ENCODE measurements at regions not wholly inside any gene's neighbourhood (a gene's known extent, or its start where the extent isn't known, plus 50 kb on each side); places are given as distances from the start of the nearest gene placed in this dataset.

DNA sequence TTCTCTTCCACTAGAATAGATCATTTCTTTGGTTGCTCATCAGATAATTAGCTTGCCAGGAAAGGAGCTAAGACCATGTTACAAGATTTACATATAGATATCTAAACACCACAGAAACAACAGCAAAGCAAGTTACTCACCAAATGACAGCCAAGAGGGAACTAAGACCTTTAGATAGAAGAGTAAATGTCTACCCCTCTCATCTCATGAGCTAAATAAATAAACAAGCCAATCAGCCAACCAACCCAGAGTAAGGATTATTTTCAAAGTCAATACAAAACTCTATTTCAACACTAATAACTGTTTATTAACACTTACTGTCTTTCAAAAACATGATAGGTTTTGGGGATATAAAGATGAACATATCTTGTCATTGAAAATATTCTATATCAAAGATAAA, 474.7 kb downstream of the LMO4 start:
- TF ChIP-seq, protein P1, sequence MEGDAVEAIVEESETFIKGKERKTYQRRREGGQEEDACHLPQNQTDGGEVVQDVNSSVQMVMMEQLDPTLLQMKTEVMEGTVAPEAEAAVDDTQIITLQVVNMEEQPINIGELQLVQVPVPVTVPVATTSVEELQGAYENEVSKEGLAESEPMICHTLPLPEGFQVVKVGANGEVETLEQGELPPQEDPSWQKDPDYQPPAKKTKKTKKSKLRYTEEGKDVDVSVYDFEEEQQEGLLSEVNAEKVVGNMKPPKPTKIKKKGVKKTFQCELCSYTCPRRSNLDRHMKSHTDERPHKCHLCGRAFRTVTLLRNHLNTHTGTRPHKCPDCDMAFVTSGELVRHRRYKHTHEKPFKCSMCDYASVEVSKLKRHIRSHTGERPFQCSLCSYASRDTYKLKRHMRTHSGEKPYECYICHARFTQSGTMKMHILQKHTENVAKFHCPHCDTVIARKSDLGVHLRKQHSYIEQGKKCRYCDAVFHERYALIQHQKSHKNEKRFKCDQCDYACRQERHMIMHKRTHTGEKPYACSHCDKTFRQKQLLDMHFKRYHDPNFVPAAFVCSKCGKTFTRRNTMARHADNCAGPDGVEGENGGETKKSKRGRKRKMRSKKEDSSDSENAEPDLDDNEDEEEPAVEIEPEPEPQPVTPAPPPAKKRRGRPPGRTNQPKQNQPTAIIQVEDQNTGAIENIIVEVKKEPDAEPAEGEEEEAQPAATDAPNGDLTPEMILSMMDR (conservative IDR thresholded peaks at IDR 0.05 in 1 of 2, IDR thresholded peaks at IDR 0.05 in 1 of 2; ENCODE audit: extremely low read depth in 1 of 2, insufficient read depth in 1 of 2, low read depth in 1 of 2, low read length in 2 of 2), result no peak
- no peak for TF ChIP-seq EZH2 (IDR thresholded peaks at IDR 0.05; ENCODE audit: borderline replicate concordance, low read length)
